ENCODE measurements at regions not wholly inside any gene's neighbourhood (a gene's known extent, or its start where the extent isn't known, plus 50 kb on each side); places are given as distances from the start of the nearest gene placed in this dataset.
"Not testable (repeated sequence)": the region's sequence is repeated elsewhere in the genome, so short reads cannot be mapped to it uniquely, and the experiment has no call there.

DNA sequence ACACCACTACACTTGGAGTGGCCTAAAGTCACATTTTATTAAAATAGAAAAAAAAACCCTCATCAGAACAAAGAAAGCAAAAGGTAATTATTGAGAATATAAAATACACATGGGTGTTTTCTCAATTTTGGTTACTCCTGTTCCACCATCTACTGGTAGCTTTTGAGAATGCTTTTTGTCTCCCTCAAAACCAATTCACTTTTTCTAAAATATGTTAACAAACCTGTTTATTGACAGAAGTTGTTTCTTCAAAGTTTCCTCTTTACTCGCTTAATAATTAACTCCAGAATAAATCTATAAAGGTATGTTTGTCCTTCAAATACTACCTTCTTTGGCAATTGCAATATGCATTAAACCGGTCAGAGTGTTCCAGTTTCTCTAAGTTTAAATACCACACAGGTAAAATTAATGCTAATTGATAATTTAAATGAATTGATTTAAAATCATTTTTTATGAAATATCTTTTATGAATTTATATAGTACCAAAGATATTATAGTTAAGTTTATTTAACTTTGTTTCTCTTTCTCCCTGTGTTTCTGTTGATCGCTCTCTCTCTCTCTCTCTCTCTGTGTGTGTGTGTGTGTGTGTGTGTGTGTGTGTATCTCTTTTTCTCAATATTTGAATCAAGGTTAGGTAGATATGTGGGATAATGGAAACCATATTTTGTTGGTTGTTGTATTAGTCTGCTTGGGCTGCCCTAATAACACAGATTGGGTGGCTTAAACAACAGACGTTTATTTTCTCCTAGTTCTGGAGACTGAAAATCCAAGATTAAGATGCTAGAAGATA, 487.4 kb downstream of the PRDM9 start:
- no peak for DNase-seq

DNA sequence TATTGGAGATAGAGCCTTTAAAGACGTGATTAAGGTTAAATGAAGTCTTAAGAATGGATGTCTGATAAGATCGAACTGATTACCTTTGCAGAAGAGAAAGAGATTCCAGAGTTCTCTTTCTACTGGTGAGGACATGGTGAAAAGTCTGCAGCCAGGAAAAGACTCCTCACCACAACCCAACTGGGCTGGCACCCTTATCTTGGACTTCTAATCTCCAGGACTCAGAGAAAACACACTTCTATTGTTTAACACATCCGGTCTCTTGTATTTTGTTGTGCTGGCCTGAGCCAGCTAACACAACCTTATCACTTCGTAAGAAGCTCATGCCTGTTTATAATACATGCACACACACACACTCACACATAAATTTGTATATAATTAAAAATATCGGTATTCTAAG, 489.1 kb downstream of the PRDM9 start:
- no peak for DNase-seq

DNA sequence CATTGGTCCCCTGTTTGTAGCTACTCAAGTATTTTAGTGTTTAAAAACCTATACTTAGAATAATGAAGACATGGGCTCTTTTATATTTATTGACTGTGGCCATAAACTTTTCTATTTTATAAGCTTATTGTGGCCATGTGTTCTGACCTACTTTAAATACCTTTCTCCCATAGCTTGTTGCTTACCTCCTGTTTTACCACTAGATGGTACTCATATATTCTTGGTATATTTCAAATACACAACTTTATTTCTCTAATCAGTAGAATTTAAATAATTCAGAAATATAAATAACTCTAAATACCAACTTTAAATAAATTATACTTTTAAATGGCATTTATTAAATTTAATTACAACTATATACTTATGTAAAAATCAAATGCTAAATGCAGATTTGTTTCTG, 498.0 kb downstream of the PRDM9 start:
- no peak for DNase-seq

DNA sequence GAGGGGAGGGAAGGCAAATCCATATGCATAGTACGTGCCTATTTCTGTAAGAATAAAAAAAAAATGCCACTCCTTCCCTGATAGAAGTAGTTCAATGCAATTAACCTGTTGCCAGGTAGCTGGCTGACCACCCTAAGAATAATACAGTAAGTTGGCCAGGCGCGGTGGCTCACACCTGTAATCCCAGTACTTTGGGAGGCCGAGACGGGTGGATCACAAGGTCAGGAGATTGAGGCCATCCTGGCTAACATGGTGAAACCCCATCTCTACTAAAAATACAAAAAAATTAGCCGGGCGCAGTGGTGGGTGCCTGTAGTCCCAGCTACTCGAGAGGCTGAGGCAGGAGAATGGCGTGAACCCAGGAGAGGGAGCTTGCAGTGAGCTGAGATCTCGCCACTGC, 510.3 kb downstream of the PRDM9 start:
- DNase-seq: not testable (repeated sequence)

DNA sequence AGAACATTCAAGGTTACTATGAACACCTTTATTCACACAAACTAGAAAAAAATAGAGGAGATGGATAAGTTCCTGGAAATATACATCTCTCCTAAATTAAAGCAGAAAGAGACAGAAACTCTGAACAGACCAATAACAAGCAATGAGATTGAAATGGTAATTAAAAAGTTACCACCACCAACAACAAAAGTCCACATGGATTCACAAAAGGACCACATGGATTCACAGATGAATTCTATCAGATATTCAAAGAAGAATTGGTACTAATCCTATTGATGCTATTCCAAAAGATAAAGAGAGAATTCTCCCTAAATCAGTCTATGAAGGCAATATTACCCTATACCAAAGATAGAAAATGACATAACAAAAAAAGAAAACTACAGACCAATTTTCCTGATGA, 518.9 kb downstream of the PRDM9 start:
- no peak for DNase-seq

DNA sequence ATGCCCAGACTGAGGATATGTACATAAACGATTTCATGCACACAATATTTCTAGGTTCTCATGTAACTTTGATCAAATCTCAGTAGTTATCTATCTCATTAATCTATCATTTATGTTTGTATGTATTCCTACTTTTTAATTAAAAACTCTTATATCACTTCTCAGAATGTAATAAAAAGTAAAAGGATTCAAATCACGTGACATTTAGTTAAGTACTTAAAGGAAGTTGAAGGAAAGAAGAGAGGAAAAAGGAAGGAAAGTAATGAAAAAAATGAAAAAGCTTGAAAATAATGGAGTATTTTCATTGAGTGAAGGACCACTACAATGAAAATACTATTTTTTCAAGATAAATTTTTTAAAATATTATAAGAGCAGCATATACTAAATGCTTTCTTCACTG, 535.3 kb downstream of the PRDM9 start:
- no peak for DNase-seq

DNA sequence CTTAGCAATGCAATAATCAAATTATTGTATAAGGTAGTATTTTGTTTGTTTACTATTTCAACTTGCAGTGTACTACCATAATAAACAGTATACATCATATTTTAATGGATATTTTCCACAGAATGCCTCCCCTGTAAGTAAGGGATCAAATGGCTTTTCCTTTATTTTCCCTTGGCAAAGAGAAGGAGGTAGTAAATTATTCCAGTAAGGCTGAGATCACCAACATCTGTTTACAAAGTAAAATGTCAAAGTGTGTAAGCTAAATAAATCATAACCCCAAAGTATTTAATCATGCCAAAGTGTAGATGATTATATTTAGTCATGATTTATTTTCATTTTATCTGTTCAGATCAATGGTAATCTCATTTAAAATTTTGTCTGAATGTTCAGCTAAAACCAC, 537.6 kb downstream of the PRDM9 start:
- no peak for DNase-seq

DNA sequence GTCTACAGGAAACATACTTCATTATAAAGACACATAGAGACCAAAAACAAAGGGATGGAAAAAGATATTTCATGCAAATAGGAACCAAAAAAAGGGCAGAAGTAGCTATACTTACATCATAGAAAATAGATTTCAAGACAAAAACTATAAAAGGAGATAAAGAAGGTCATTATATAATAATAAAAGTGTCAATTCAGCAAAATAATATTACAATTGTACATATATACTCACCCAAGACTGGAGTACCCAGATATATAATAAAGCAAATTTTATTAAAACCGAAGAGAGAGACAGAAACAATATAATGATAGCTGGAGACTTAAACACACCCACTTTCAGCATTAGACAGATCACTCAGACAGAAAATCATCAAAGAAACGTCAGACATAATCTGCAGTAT, 546.3 kb downstream of the PRDM9 start:
- no peak for DNase-seq

DNA sequence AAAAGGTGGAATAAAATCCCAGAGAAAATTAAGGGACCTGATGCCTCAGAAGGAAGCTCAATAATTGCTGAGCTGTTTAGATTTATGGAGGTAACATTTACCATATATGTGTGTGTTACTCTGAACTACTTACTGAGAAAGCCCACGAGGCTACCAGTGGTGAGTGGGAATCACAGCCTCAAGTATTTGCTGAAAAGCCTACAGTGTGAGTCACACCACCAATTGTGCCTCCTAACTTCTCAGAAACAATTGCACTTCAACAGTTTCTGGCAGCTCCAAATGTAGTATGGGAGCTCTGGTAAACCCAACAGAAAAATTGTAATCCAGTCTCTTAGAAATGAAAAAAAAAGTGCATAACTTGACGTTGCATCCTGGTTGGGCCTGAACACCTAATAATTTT, 551.6 kb downstream of the PRDM9 start:
- DNase-seq: no peak

DNA sequence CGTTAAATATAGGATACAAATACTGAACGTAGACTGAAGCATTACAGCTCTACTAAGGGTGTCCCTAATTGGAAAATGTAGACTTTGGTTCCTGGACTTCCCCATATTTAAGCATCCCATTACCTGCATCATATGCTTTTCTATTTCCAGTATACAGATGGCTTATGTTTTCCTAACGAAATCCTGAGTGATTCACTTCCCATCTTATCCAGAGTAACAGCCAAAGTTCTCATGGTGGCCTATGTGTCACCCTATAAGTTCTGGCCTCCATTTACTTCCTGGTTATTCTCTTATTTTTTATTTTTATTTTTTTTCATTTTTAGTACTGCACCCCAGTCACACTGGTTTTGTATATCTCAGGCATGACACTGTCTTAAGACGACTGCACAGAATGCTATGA, 552.3 kb downstream of the PRDM9 start:
- no peak for DNase-seq

DNA sequence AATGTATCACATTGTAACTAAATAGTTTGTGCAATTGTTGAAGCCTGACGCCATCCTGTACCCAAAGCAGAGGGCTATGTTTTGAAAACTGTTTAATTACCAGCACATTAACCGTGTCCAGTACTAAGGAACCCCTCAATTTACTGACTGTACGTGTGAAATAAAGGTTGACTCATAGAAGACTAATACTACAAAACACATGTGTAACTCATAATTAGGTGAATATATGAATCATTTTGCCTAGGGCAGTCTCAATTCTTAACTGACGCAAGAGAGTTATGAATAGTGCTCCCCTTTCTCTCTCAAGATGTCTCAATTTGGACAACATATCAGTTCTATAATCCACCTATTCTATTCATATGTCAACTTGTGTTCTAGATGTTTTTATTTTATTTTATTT, 558.4 kb downstream of the PRDM9 start:
- DNase-seq: no peak

DNA sequence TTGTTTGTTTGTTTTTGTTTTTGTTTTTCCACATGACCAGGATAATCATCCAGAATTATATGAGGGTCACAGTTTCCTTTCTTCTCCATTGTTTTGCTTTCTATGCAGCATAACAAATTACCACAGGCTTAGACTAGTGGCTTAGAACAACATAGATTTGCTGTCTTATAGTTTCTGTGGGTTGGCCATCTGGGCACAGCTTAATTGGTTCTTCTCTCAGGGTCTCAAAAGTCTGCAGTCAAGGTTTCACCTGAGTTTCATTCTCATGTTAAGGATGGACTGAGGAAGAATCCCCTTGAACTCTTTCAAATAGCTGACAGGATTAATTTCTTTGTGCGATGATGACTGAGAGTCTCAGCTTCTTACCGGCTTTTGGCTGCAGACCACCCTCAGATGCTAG, 559.8 kb downstream of the PRDM9 start:
- no peak for DNase-seq

DNA sequence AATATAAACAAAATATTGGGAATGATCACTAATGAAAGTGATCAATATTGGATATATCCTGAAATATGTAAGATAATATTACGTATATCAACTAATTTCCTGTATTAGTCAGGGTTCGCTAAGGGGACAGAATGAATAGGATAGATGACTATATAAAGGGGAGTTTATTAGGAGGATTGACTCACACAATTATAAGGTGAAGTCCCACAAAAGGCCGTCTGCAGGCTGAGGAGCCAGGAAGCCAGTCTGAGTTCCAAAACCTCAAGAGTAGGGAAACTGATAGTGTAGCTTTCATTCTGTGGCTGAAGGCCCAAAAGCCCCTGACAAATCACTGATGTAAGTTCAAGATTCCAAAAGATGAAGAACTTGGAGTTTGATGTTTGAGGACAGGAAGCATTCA, 561.1 kb downstream of the PRDM9 start:
- DNase-seq: no peak

DNA sequence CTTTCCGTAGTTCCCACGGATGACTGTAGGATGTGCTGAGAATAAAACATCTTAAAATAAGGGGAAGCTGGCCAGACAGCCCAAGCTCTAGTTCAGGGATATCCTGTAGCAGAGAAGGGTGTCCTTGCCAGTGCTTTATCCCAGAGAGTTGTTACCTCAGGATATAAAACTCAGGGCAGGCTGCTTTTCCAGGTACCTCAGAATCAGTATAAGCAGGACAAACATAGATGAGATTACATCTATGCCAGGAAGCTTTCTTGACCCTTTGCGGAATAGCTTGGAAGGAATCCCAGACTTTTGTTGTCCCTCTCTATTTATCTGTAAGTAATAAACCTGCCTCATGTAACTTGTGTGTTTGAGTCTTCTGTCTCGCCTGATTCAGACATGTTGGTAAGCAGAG, 565.7 kb downstream of the PRDM9 start:
- DNase-seq: no peak

DNA sequence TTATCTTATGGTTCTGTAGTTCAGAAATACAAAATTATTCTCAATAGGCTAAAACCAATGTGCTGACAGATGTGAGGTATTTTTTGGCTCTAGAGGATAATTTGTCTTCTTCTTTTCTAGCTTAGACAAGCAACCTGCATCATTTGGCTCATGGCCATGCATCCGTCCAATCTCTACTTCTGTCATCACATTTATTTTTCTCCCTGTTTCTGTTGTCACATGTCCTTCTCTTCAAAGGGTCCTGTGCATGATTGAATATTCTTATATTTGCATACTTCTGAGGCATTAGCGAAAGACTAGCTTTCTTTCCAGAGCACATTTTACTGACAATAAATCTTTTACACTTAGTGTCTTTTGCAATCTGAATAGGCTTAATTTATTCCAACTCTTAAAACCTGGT, 564.7 kb downstream of the CDH10 start:
- no peak for DNase-seq

DNA sequence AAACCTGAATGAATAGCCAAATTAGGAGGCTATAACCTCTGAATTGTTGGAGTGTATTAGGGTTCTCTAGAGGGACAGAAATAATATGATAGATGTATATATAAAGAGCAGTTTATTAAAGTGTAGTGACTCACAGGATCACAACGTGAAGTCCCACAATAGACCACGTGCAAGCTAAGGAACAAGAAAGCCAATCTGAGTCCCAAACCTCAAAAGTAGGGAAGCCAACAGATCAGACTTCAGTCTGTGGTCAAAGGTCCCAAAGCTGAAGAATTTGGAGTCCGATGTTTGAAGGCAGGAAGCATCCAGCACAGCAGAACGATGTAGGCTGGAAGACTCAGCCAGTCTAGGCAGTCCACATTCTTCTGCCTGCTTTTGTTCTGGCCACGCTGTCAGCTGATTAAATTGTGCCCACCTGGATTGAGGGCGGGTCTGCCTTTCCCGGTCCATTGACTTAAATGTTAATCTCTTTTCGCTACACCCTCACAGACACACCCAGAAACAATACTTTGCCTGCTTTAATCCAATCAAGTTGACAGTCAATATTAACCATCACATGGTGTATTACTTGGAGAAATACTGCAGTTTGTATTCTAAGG, 550.6 kb downstream of the CDH10 start:
- no peak for DNase-seq

DNA sequence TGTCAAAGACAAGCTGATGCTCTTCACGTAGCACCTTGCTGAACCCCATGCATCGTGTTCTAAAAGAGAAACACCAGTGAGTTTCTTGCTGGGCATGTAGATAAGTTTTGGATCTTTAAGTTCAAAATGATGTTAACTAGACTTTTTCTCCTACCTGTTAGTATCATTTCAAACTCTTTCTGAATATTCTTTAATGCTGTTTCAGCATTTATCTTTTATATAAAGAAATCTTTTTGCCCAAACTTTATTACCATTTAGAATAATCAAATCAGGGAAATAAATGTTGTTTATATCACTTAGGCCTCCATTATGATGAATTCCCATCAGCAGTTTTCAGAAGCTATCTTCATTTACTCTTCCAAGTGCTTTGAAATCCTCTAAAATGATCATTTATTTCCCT, 542.8 kb downstream of the CDH10 start:
- no peak for DNase-seq

DNA sequence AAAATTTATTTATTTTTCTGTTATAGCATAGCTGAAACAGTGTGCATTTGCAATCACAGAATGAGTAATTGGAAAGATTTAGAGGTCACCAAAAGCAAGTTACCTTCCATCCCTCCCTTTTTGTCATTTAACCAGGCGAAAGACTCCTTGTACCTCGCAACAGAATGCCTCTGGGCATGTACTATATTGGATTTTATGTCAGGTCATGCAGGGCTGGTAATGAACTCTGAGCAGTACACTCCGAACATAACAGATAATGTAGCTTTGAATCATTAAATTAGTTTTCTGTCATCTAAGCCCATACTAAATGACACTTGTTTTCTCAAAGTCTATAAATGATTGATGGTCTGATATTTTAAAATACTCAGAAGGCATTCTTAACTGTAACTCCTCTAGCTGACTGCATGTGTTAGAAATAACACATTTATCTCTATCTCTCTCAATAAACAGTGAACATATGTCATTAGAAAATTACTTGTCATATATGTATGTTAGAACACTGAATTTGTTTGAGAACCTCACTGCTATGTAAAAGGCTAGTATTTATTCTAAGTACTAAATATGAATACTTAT, 541.2 kb downstream of the CDH10 start:
- DNase-seq: no peak

DNA sequence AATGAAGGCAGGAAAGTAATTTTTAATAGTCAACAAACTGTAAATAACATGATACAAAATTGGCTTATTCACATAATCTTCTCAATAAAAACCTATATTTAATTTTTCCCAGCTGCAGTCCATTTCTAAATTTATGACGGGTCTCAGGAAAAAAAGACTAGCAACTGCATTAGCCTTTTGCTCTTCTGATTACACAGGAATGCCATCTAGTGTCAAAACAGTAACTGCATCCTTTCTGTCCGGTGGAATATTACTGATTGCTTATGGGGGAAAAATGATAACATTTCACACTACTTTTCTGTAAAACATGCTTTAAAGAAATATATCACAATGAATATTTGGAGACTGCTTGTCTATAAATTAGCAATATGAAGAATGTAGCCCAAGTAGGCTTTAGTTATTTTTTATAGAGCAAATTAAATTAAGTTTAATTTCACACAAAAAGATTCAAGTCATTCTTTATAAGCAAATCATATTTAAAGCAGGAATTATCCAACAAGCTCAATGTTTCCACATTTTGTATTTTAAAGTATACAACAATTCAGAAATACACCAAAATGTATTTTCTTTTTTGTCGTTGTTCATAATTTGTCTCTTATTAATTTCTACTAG, 534.7 kb downstream of the CDH10 start:
- DNase-seq: no peak

DNA sequence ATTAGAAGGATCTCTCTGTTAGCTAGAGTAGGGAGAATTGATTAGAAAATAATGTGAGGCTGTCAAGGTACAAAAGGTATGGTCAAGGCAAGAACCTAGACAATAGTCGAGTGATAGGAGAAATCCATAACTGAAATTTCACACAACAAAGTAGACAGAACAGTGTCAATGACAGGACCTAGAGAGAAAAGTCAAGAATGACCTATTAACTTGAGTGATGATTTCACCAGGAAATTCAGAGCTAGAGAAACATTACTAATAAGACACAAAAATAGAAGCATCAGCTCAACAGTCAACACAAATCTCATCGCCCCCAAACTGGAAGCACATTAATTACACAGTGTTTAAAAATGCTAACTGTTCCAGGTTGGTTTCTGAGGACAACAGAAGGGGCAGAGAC, 532.4 kb downstream of the CDH10 start:
- DNase-seq: no peak

DNA sequence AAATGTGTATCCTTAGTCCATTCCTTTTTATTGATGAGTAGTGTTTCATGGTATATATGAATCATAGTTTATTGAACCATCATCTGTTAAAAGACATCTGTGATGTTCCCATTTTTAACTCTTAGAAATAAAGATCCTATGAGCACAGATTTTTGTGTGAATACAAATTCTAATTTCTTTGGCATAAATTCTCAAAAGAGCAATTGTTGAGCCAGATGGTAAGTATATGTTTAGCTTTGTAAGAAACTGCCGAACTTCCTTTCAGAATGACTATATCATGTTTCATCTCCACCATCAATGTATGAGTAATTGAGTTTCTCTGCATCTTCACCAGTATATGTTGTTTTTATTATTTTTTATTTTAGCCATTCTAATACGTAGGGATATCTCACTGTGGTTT, 526.4 kb downstream of the CDH10 start:
- no peak for DNase-seq

DNA sequence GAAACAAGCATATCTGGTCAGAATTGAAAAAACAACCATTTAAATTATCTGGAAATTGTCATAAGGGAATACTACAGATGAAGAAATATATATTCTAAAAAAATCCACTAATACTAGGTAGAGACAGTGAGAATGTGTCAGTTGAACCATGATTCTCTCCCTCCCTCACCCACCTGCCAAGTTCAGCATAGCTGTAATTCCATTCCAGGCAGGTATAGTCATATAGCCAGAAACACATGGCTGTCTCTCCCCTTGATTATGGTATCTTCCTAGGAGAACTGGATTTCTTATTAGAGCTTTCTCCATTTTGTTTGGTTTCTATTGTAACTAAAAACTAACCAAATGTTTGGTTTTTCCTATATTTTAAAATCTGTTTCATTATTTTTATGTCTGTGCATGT, 509.2 kb downstream of the CDH10 start:
- DNase-seq: no peak

DNA sequence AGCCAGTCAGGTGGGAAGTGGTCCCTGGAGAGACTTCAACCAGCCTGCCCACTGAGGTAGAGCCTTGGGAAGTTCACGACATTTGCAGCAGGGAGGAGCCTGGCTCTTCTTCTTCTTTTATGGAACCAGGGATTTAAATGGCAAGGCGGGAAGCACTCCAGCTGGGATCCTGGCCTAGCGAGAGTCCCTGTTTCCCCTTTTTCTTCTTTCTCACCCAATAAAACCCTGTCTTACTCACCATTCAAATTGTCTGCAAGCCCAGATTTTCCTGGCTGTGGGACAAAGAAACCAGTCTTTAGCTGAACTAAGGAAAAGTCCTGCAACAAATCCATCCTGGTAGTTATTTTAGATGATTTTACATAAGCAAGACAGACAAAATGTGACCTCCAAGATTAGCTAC, 503.7 kb downstream of the CDH10 start:
- DNase-seq: no peak

DNA sequence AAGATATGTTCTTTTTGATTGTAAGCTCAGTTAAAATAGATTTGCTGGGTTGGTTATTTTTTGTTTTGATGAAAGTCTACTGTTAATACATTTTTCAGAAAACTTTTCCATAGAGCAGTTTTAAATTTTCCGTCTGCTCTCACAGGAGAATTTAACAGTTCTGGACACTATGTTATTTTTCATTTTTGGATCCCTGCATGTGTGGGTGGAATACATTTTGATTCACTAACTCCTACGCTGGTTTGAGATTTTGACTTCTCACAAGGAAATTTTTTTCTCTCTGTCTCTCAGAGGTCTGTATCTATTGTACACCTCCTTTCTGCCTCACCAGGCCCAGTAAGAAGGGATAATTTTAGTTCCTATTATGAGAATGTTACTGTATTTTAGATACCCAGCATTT, 502.4 kb downstream of the CDH10 start:
- no peak for DNase-seq
